GM12864 (cell line): ENCODE measurements at regions not wholly inside any gene's neighbourhood (a gene's known extent, or its start where the extent isn't known, plus 50 kb on each side); places are given as distances from the start of the nearest gene placed in this dataset.

Experiments used
- DNase-seq: peaks from one replicate; pipeline ENCODE4 v3.0.0-alpha.2; 2011; ENCODE audit warnings: low read depth
- H3K4me3 ChIP-seq: 2 replicates; pipeline ENCODE4 v1.5.1; 2011; ENCODE audit warnings: mild to moderate bottlenecking, low read depth, low read length, control low read depth
- TF ChIP-seq, protein P1 (sequence below): IDR thresholded peaks from 2 replicates; pipeline ENCODE4 v1.5.1; 2011; ENCODE audit warnings: low read depth, mild to moderate bottlenecking, moderate library complexity, low read length, control low read depth, inconsistent platforms; ENCODE audit errors: missing control alignments

DNA sequence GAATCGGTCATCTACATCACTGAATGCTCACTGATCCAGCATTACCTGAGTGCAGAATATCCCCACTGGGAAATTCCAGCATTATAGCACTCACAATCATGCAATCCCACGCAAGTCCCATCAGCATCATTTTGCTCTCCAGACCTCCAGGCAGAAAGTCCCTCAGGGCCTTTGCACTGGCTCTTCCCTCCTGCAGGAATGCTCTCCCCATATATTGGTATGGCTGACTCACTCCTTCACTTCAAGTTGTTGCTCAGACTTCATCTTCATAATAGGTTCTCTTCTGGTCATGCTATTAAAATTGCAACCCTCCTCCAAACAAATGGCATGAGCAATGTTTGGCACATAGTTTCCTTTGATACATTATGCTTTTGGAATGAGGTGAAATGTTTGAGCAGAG lies 64.7 kb upstream of the CELF4 start:
- H3K4me3 ChIP-seq = no peak overlapping the region
- TF ChIP-seq, protein P1, sequence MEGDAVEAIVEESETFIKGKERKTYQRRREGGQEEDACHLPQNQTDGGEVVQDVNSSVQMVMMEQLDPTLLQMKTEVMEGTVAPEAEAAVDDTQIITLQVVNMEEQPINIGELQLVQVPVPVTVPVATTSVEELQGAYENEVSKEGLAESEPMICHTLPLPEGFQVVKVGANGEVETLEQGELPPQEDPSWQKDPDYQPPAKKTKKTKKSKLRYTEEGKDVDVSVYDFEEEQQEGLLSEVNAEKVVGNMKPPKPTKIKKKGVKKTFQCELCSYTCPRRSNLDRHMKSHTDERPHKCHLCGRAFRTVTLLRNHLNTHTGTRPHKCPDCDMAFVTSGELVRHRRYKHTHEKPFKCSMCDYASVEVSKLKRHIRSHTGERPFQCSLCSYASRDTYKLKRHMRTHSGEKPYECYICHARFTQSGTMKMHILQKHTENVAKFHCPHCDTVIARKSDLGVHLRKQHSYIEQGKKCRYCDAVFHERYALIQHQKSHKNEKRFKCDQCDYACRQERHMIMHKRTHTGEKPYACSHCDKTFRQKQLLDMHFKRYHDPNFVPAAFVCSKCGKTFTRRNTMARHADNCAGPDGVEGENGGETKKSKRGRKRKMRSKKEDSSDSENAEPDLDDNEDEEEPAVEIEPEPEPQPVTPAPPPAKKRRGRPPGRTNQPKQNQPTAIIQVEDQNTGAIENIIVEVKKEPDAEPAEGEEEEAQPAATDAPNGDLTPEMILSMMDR = no peak
- DNase-seq = no peak

DNA sequence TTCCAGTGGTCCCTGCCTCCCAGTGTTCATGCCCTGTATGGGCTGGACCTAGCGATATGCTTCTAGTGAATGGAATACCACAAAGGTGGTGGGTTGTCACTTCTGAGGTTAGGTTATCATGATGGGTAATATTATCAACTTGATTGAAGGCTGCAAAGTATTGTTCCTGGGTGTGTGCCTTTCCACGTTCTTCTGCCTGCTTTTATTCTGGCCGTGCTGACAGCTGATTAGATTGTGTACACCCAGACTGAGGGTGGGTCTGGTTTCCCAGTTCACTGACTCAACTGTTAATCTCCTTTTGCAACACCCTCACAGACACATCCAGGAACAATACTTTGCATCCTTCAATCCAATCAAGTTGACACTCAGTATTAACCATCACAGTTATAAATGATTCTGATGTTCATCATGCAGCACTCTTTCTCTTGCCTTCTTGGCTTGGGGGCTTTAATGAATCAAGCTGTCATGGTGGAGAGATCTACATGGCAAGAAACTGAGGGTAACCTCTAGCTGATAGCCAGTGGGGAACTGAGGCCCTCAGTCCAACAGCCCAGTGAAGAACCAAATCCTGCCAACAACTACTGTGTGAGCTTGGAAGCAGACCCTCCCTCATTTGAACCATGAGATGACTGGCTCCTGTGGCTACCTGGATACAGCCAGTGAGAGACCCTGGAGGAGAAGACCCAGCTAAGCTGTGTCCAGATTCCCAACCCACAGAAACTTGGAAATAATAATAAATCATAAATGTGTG lies 63.0 kb upstream of the CELF4 start:
- TF ChIP-seq, protein P1 = no peak
- no peak overlapping the region for H3K4me3 ChIP-seq
- no peak for DNase-seq

DNA sequence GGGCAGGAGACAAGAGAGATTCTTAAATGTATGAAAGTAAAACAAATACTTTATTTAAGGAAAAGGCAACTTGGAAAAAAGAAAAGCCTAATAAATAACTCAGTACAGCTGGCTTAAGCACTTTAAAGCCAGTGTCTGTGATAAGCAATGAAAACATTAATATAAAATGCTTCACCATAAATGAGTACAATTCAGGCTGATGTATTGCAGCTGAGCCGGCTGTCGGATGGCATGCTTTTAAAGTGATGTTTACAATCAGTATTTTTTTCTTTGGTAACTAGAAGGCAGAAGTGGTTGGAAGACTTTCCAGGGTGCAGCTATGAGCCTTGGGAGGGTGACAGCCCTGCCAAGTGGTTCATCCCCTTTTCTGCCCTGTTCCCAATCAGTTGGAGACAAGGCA lies 58.7 kb upstream of the CELF4 start:
- DNase-seq = no peak
- TF ChIP-seq, protein P1 = no peak
- no peak overlapping the region for H3K4me3 ChIP-seq

DNA sequence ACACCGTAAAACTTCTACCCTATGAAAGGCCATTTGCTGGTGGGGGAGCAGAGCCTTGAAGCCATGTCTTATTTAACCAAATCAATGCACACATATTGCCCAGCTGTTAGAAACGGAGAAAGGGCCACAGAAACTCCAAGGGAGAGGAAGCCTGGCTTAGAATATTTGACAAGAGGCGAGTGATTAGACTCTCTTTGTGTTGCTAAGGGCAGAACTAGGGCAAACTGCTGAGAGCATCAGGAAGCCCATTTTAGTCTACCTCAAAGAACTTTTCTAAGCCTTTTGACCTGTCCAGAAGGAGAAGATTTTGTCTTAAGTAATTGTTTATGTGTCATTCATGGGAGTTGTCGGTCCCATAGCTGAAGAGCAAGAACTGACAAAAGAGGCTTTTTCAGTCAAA lies 54.4 kb upstream of the CELF4 start:
- TF ChIP-seq, protein P1 = no peak
- no peak for DNase-seq
- H3K4me3 ChIP-seq = no peak overlapping the region

DNA sequence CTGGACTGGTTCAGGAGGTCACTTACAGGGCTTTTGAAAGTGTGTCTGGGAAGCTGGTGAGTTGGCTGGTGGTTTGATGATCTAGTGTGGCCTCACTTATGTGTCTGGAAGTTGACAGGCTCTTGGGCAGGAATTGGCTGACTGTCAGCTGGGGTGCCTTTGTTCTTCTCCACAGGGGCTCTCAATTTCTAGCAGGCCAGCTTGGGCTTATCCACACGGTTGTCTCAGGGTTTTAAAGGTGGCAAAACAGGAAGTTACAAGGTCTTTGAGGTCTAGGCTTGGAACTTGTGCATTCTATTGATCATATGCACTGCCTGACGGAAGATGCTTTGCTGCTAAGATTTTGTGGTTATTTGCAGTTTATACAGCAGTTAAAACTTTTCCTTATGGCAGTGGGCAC lies 52.0 kb upstream of the CELF4 start:
- TF ChIP-seq, protein P1 = no peak
- DNase-seq = no peak
- H3K4me3 ChIP-seq = no peak overlapping the region
